Keratinocyte (primary cell): ENCODE measurements at regions not wholly inside any gene's neighbourhood (a gene's known extent, or its start where the extent isn't known, plus 50 kb on each side); places are given as distances from the start of the nearest gene placed in this dataset.

Experiments used
- EZH2 ChIP-seq: IDR thresholded peaks from one replicate; pipeline ENCODE4 v1.6.1; 2012; ENCODE audit warnings: inconsistent platforms, mild to moderate bottlenecking, low read length, moderate library complexity
- TF ChIP-seq, protein P1 (sequence below), 3 experiments: IDR thresholded peaks in 1 of 3; conservative IDR thresholded peaks in 1 of 3; optimal IDR thresholded peaks in 1 of 3; 2 replicates in 2 of 3; 3 replicates in 1 of 3; pipeline versions ENCODE3 to v1.5.1; 2011; ENCODE audit warnings: low read length in 3 of 3, mild to moderate bottlenecking in 3 of 3, moderate library complexity in 2 of 3, control low read depth in 1 of 3, inconsistent platforms in 1 of 3; ENCODE audit not compliant: insufficient read depth in 2 of 3; ENCODE audit errors: extremely low read depth in 1 of 3

DNA sequence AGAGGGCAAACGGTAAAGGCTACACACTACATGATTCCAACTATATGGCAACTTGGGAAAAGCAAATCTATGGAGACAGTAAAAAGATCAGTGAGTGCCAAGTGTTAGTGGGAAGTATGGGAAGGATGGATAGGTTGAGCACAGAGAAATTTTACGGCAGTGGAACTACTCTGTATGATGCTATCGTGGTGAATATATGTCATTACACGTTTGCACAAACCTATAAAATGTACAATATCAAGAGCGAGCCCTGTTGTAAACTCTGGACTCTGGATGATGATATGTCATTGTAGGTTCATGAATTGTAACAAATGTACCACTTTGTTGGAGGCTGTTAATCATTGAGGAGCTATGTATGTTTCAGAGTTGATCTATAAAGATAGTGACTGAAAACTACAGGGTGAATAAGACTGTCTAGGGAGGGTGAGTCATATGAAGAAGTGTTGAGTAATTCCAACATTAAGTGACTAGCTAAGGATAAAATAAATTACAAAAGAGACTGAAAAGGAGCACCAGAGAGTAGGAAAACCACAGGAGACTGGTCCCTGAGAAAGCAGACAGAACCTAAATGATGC, 349.2 kb upstream of the LMO3 start:
- TF ChIP-seq, protein P1, sequence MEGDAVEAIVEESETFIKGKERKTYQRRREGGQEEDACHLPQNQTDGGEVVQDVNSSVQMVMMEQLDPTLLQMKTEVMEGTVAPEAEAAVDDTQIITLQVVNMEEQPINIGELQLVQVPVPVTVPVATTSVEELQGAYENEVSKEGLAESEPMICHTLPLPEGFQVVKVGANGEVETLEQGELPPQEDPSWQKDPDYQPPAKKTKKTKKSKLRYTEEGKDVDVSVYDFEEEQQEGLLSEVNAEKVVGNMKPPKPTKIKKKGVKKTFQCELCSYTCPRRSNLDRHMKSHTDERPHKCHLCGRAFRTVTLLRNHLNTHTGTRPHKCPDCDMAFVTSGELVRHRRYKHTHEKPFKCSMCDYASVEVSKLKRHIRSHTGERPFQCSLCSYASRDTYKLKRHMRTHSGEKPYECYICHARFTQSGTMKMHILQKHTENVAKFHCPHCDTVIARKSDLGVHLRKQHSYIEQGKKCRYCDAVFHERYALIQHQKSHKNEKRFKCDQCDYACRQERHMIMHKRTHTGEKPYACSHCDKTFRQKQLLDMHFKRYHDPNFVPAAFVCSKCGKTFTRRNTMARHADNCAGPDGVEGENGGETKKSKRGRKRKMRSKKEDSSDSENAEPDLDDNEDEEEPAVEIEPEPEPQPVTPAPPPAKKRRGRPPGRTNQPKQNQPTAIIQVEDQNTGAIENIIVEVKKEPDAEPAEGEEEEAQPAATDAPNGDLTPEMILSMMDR (optimal IDR thresholded peaks at IDR 0.05 in 1 of 3, IDR thresholded peaks at IDR 0.05 in 1 of 3, conservative IDR thresholded peaks at IDR 0.05 in 1 of 3; ENCODE audit: extremely low read depth in 1 of 3, insufficient read depth in 2 of 3, low read length in 3 of 3), result no peak
- no peak for TF ChIP-seq EZH2
